HEK293 (cell line): ENCODE measurements at regions not wholly inside any gene's neighbourhood (a gene's known extent, or its start where the extent isn't known, plus 50 kb on each side); places are given as distances from the start of the nearest gene placed in this dataset.

Experiments
- CTCF ChIA-PET: fragments of 350-600 bp; formaldehyde crosslinking; extraction: SDS; loops from one replicate; lab custom pipeline; 2021; ENCODE audit warnings: antibody characterized with exemption; lab: Yijun Ruan, JAX
- POLR2A ChIA-PET: fragments of 300-600 bp; formaldehyde crosslinking; extraction: SDS; loops from one replicate; lab custom pipeline; 2020; ENCODE audit warnings: antibody characterized with exemption, inconsistent platforms; lab: Yijun Ruan, JAX
- H3K27ac ChIP-seq: fragments of 200-500 bp; sonication (Bioruptor generic); 2 replicates; pipeline ENCODE4 v1.5.1; 2014; ENCODE audit warnings: low read depth, low read length, control low read depth, inconsistent platforms; ENCODE audit errors: extremely low read depth
- H3K36me3 ChIP-seq, 2 experiments: fragments of 200-500 bp in 1 of 2; sonication (Bioruptor generic) in 1 of 2; 1 replicate in 1 of 2; 2 replicates in 1 of 2; pipeline ENCODE4 v1.5.1; 2014 to 2017; ENCODE audit warnings: inconsistent platforms in 2 of 2, low read length in 2 of 2; ENCODE audit not compliant: control insufficient read depth in 2 of 2, insufficient read depth in 1 of 2
- H3K4me1 ChIP-seq: fragments of 200-500 bp; sonication (Bioruptor generic); 2 replicates; pipeline ENCODE4 v1.5.1; 2014; ENCODE audit warnings: mild to moderate bottlenecking, low read length, inconsistent platforms; ENCODE audit not compliant: control insufficient read depth, insufficient read depth
- H3K4me3 ChIP-seq: 2 replicates; pipeline ENCODE4 v1.5.1; 2011; ENCODE audit warnings: low read depth, mild to moderate bottlenecking, control low read depth, low read length, moderate library complexity
- H3K9me3 ChIP-seq: fragments of 200-500 bp; sonication (Bioruptor generic); 2 replicates; pipeline ENCODE4 v1.5.1; 2014; ENCODE audit warnings: low read depth, low read length, inconsistent platforms; ENCODE audit not compliant: control insufficient read depth, insufficient read depth
- GLIS1 ChIP-seq: fragments of 450-650 bp; formaldehyde crosslinking; IDR thresholded peaks from 2 replicates; pipeline ENCODE4 v1.5.1; 2016; ENCODE audit warnings: missing biosample characterization, missing genetic modification characterization
- TRIM28 ChIP-seq: IDR thresholded peaks from 2 replicates; pipeline ENCODE4 v1.6.1; 2011; ENCODE audit warnings: low read length, control low read depth, borderline replicate concordance
- ZNF629 ChIP-seq: fragments of 450-650 bp; formaldehyde crosslinking; IDR thresholded peaks from 2 replicates; pipeline ENCODE4 v1.5.1; 2017; ENCODE audit warnings: missing biosample characterization, missing genetic modification characterization
- TF ChIP-seq, protein P1 (sequence below): fragments of 450-650 bp; formaldehyde crosslinking; IDR thresholded peaks from 2 replicates; pipeline ENCODE4 v1.5.1; 2017; ENCODE audit warnings: missing biosample characterization, mild to moderate bottlenecking, missing genetic modification characterization, moderate library complexity
- TF ChIP-seq, protein P2 (sequence below): fragments of 450-650 bp; formaldehyde crosslinking; conservative IDR thresholded peaks from 2 replicates; pipeline ENCODE4 v1.5.1; 2016; ENCODE audit warnings: low read depth, missing biosample characterization, missing genetic modification characterization

DNA sequence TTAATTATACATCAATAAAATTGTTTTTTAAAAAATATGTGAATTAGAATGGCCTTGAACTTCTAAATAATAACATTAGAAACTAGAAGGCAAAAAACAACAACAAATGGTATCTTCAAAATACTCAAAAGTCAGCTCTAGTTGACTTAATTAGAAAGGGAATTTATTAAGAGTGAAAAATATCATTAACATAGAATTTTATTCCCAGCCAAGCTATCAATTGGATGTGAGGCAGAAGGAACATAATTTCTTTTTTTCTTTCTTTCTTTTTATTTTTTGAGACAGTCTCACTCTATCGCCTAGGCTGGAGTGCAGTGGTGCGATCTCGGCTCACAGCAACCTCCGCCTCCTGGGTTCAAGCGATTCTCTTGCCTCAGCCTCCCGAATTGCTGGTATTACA, 51.2 kb upstream of the CAPZB start:
- Histone ChIP-seq H3K9me3 (no peaks in the 10 kb centered on the region), H3K4me3 (no peak overlapping the region), H3K27ac (no peak overlapping the region), H3K4me1 (no peaks in the 10 kb centered on the region), H3K36me3 (no peaks in the 10 kb centered on the region)
- ChIA-PET POLR2A (no interaction called here), CTCF (interaction anchor here (0.7 kb wide), 1 partner anchor 15 kb away, joined by 3 read pairs; no protein-coding TSS in a partner anchor)
- TF ChIP-seq ZNF629 = no peak
- TF ChIP-seq TRIM28 = no peak
- no peak for TF ChIP-seq GLIS1 (tag by site-specific recombination)

DNA sequence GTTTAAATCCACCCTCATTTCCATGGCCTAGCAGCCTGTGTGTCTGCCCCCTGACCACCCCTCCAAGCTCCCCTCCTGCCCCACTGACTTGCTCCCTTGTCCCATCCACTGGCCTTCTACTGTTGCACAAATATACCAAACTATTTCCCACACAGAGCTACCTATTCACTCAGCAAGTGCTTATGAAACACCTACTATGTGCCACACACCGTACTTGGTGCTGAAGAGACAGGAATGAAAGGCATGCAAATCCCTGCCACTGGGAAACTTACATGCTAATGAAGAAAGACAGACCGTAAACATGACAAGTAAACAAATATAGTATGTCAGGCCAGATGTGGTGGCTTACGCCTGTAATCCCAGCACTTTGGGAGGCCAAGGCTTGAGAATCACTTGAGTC, 49.9 kb upstream of the CAPZB start:
- CTCF ChIA-PET = no interaction called here
- Histone ChIP-seq H3K27ac (no peak overlapping the region), H3K9me3 (no peaks in the 10 kb centered on the region), H3K4me1 (no peaks in the 10 kb centered on the region), H3K4me3 (no peak overlapping the region), H3K36me3 (no peaks in the 10 kb centered on the region)
- TF ChIP-seq, protein P1, sequence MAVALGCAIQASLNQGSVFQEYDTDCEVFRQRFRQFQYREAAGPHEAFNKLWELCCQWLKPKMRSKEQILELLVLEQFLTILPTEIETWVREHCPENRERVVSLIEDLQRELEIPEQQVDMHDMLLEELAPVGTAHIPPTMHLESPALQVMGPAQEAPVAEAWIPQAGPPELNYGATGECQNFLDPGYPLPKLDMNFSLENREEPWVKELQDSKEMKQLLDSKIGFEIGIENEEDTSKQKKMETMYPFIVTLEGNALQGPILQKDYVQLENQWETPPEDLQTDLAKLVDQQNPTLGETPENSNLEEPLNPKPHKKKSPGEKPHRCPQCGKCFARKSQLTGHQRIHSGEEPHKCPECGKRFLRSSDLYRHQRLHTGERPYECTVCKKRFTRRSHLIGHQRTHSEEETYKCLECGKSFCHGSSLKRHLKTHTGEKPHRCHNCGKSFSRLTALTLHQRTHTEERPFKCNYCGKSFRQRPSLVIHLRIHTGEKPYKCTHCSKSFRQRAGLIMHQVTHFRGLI (tag by site-specific recombination) = no peak
- TF ChIP-seq, protein P2, sequence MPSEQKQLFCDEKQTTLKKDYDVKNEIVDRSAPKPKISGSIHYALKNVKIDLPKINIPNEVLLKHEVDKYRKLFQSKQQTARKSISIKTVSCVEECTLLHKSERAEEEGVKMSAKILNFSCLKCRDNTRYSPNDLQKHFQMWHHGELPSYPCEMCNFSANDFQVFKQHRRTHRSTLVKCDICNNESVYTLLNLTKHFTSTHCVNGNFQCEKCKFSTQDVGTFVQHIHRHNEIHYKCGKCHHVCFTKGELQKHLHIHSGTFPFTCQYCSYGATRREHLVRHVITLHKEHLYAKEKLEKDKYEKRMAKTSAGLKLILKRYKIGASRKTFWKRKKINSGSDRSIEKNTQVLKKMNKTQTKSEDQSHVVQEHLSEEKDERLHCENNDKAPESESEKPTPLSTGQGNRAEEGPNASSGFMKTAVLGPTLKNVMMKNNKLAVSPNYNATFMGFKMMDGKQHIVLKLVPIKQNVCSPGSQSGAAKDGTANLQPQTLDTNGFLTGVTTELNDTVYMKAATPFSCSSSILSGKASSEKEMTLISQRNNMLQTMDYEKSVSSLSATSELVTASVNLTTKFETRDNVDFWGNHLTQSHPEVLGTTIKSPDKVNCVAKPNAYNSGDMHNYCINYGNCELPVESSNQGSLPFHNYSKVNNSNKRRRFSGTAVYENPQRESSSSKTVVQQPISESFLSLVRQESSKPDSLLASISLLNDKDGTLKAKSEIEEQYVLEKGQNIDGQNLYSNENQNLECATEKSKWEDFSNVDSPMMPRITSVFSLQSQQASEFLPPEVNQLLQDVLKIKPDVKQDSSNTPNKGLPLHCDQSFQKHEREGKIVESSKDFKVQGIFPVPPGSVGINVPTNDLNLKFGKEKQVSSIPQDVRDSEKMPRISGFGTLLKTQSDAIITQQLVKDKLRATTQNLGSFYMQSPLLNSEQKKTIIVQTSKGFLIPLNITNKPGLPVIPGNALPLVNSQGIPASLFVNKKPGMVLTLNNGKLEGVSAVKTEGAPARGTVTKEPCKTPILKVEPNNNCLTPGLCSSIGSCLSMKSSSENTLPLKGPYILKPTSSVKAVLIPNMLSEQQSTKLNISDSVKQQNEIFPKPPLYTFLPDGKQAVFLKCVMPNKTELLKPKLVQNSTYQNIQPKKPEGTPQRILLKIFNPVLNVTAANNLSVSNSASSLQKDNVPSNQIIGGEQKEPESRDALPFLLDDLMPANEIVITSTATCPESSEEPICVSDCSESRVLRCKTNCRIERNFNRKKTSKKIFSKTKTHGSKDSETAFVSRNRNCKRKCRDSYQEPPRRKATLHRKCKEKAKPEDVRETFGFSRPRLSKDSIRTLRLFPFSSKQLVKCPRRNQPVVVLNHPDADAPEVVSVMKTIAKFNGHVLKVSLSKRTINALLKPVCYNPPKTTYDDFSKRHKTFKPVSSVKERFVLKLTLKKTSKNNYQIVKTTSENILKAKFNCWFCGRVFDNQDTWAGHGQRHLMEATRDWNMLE (tag by site-specific recombination) = no peak
- POLR2A ChIA-PET = no interaction called here
